ENCODE measurements at regions not wholly inside any gene's neighbourhood (a gene's known extent, or its start where the extent isn't known, plus 50 kb on each side); places are given as distances from the start of the nearest gene placed in this dataset.
"Not testable (repeated sequence)": the region's sequence is repeated elsewhere in the genome, so short reads cannot be mapped to it uniquely, and the experiment has no call there.

DNA sequence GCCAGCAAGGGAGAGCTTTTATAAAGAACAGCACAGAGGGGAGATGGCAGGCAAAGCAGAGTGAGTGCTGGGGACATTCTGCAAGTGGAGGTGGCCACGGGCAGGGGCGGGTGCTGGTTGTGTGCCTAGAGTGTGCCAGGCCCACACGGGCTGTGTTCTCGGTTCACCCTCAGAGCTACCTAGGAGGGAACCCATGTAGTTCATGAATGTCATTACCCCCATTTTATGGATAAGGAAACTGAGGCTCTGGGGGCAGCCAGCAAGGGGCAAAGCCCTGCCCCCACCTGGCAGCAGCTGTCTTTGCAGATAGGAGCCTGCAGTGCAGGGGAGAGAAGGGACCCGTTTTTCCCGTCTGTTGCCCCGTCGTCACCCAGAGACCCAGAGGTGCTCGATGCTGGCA lies 85.2 kb upstream of the NCOR2 start:
- DNase-seq (ENCODE audit: low spot score), result no peak

DNA sequence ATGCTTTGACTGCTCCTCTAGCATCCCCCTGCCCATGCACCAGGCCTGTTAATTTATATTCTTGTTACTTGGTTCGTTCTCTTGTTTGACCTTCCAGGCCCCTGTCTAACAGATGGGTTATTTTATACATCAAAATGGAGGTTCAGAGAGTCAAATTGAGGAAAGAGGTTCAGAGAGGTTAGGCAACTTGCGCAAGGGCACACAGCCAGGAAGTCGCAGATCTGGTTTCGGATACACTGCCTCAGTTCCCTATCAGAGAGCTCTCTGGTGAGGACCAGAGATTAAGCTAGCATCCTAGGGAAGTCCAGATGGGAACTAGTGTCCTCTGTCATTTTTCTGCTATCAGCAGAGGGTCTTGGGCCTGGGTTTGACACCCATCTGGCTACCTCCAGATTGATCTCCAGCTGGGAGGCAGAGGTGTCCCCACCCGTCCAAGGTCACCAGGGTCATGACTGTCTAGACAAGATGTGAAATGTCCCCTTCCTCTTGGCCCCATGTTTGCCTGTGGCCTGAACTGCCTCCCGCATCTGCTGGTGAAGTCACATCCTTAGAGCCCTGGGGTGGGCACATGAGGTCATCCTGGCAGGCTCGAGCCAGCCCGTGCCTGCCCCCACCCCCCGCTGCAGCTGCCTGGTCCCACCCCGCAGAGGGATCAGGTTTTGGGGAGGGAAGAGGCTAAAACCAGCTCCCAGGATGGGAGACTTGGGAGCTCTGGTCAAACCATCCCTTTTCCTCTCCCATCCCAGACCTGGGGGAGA lies 84.3 kb upstream of the NCOR2 start:
- no peak for DNase-seq (ENCODE audit: low spot score)

DNA sequence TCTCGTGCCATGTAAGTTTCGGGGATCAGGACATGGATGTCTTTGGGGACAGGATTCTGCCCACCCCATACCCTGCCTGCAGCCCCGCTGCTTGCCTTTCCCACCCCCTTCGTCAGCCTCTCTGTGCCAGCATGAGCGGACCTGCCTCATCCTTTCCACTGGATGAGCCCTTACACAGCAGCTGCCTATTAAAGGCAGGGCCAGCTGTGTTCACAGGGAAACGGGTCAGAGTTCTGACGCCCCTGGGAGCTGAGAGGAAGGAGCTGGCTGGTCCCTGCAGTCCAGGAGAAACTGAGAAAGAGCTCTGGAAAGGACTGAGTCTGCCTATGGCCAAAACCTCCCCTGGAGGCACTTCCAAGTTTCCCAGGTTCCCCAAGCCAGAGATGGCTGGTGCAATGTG lies 83.5 kb upstream of the NCOR2 start:
- DNase-seq (ENCODE audit: low spot score), result no peak

DNA sequence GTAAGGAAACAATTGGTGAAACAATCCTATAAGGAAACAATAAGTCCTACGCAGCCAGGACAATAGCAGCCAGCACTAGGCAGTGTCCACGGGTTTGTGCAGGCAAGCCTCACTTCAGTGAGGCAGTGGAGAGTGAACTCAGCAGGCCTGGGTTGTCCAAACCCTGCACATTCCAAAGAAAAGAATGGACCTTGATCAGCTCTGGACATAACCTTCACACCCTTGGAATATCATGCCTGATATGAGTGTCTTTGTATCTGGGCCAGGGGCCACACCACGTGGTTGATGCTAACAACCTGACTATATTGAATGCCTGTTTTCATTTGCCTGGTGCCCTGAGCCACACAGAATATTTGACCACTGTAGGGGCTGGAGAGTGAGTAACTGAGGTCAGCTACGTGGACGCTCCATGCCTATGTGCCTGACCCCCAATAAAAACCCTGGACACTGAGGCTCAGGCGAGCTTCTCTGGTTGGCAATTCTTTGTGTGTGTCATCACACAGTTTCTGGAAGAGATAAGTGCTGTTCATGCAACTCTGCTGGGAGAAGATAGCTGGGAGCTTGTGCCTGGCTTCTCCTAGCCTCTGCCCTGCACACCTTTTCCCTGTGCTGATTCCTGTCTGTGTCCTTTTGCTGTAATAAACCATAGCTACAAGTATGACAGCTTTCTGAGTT lies 81.4 kb upstream of the NCOR2 start:
- no peak for DNase-seq (ENCODE audit: low spot score)

DNA sequence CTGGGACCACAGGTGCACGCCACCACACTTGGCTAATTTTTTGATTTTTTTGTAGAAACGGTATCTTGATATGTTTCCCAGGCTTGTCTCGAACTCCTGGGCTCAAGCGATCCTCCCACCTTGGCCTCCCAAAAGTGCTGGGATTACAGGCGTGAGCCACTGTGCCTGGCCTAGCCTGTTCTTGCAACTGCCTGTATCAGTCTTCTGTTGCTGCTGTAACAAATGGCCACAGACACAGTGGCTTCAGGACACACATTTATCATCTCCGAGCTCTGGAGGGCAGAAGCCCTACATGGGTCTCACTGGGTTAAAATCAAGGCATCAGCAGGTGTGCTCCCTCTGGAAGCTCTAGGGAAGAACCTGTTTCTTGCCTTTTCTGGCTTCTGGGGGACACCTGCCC lies 79.9 kb upstream of the NCOR2 start:
- no peak for DNase-seq (ENCODE audit: low spot score)

DNA sequence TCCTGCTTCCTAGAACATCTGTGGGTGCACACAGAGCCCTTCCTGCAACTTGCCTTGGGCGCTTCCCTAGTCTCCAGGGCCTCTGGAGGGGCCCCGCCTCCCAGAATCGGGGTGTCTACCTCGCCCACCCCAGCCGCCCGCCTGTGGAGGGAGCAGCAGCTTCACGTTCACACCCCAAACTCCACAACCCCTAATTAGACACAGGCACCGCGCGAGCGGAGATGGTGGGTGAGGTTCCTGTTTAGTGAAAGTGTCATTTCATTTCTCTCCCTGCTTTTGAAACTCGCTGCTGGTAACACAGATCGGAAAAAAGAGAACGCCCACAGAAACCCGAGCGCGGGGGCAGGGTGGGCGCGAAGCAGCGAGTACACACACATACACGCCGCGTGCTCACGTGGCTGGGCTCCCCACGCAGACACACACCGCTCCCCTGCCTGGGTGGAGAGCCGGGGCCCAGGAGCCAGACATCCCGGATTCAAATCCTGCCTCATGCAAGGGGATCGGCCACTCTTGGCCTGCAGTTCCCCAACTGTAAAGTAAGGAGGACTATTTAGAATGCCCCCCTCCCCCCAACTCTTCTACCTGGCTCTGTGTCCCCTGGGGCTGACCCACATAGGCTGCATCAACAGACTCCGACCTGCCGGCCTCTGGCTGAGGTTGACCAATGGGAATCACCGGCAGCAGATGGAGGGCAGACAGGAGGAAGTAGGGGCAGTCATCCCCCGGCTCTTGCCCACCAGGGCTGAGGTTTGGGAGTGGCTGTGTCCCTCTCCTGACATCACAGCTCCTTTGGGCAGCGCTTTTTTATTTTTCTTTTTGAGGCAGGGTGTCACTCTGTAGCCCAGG lies 79.2 kb upstream of the NCOR2 start:
- no peak for DNase-seq (ENCODE audit: low spot score)

DNA sequence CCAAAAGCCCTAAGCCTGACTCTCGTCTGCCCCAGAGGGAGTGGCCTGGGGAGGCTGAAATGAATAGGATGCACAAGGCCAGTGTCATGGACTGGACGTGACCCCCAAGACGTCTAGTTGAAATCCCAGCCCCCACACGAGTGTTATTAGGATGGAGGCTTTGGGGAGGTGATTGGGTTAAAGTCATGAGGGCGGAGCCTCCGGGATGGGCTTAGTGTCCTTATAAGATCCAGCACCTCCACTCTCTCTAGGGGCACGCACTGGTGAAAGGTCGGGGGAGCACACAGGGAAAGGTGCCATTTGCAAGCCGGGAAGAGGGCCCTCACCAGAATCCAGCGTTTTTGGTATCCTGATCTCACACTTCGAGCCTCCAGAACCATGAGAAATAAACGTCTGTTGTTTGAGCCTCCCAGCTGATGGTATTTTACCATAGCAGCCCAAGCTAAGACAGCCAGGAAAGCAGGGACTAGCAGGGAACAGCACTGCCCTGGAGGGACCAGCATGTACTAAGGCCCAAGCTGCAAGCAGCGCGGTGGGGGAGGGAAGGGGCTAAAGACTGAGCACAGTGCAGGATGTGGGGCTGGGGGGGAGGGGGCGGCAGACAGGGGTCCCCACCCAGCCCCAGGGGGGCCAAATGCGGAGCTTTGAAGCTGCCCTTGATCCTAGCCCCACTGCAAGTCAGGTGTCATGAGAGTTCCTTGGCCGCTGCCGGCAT lies 78.3 kb upstream of the NCOR2 start:
- no peak for DNase-seq (ENCODE audit: low spot score)

DNA sequence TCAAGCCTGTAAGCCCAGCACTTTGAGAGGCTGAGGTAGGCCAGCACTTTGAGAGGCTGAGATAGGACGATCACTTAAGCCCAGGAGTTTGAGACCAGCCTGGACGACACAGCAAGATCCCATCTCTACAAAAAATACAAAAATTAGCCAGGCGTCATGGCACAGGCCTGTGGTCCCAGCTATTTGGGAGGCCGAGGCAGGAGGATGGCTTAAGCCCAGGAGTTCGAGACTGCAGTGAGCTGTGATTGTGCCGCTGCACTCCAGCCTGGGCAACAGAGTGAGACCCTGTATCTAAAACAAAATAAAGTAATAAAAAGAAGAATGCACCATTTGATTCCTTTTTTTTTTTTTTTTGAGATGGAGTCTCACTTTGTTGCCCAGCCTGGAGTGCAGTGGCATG lies 76.4 kb upstream of the NCOR2 start:
- DNase-seq (ENCODE audit: low spot score), result not testable (repeated sequence)

DNA sequence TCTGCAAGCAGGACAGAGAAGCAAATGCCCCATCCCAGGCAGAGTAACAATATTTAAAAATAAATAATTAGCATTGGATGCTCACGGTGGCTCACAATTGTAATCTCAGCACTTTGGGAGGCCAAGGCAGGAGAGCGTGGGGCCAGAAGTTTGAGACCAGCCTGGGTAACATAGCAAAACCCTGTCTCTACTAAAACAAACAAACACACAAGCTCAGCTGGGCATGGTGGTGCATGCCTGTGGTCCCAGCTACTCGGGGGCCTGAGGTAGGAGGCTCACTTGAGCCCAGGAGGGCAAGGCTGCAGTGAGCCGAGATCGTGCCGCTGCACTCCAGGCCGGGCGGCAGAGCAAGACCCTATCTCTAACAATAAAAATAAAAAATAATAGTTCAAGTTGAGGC lies 74.7 kb upstream of the NCOR2 start:
- DNase-seq (ENCODE audit: low spot score), result no peak

DNA sequence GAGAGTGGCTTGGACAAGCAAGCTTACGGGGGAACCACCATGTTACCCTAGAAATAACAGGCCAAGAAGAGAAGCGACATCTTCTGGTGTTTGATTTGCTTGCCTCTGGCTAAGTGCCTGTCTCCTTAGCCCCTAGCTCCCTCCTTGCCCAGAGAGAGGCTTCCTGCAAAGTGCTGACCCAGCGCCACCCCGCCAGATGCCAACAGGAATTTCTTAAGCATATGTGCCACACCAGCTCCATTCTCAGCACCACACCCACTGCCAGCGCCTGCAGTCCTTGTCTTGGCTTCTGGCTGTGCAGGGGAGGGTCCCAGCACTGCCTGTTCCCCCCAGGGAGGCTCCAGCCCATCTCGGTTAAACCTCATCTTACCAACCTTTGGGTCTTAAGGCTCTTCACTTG lies 74.2 kb upstream of the NCOR2 start:
- DNase-seq (ENCODE audit: low spot score), result no peak

DNA sequence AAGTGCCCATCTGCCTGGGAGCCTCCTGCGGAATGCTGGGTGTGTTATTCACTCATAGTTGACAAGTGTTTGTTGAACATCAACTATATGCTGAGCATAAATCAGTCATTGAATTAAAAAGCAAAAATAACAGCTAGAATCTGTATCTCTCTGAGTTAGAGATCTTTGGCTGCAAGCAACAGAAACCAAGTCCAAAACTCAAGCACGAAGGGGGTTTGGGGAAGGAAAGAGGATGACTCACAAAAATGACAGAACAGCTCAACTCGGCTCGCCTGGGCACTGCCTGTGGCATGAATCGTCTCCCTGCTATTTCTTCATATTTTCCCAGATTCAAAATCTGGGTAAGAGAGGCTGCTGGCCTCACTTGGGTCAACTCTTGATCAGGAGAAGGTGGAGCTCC lies 72.6 kb upstream of the NCOR2 start:
- DNase-seq (ENCODE audit: low spot score), result peak; percentile 65

DNA sequence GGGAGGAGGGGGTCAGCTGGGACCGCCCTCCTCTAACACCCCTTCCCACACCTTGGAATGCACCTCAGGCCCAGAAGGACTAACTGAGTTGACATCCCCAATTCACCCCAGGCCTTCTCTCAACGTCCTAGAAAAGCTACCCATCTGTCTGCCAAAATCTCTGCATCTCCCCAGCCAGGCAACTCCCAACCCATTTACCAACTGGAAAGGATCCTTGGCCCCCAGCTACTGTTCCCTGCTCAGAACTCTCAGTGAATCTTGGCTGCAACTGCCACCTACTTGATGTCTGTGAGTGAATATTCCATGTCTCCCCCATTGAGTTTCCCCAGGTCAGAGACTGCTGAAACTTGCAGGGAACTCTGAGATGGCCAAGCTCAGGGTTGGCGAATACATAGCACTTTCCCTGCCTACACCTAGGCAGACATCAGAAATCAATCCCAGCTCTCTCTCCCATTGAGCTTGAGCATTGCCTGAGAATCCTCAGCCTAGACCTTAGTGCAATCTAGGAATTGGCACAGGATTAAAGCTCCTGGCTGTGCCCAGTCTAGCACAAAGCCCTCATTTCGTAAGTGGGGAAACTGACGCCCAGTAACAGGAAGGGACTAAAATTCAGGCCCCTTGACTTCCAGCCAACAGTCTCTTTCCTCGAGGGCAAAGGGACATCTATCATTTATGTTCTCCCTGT lies 71.9 kb upstream of the NCOR2 start:
- DNase-seq (ENCODE audit: low spot score), result no peak

DNA sequence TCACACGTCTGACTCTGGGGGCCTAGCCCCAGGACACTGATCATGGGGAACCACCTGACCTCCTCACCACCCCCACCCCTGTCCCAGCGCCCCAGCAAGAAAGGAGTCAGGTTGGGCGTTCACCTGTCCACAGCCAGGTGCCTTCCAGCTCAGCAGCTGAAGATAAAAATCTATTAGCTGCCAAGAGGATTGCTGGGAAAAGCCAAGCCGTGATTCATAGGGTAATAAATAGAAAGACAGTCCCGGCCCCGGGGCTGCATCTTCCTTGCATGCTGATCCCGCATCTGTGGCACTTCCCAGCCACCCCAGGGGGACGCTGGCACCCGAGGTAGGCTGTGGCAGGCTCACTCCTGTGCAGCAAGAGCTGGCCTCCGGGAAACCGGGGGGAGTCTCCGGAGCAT lies 70.2 kb upstream of the NCOR2 start:
- no peak for DNase-seq (ENCODE audit: low spot score)

DNA sequence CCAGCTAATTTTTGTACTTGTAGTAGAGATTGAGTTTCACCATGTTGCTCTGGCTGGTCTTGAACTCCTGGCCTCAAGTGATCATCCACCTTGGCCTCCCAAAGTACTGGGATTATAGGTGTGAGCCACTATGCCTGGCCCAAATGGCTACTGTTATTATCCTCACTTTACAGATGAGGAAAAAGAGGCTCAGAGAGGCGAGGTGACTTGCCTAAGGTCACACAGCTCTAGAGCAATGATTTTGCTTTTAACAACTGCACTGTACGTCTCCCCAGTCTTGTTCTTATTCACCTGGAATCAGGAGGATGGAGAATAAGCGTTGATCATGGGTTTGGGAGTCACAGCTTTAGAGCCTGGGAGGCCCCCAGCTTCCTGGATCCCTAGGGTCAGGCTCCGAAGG lies 69.8 kb upstream of the NCOR2 start:
- DNase-seq (ENCODE audit: low spot score), result no peak

DNA sequence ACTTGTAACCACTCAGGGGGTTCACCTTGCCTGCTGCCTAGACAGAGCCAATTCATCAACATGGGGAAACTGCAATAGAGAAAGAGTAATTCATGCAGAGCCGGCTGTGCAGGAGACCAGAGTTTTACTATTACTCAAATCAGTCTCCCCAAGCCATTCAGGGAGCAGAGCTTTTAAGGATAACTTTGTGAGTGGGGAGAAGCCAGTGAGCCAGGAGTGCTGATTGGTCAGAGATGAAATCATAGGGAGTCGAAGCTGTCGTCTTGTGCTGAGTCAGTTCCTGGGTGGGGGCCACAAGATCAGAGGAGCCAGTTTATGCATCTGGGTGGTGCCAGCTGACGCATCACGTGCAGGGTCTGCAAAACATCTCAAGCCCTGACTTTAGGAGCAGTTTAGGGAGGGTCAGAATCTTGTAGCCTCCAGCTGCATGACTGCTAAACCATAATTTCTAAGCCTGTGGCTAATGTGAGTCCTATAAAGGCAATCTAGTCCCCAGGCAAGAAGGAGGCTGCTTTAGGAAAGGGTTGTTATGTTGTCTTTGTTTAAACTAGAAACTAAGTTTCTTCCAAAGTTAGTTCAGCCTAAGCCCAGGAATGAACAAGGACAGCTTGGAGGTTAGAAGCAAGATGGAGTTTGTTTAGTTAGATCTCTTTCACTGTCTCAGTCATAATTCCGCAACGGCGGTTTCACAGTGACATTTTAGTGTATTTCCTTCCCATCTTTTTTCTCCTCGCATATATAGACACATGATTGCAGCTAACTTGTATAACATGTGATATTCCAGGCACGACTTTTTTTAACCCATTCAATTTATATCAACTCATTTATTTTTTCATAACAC lies 68.9 kb upstream of the NCOR2 start:
- no peak for DNase-seq (ENCODE audit: low spot score)

DNA sequence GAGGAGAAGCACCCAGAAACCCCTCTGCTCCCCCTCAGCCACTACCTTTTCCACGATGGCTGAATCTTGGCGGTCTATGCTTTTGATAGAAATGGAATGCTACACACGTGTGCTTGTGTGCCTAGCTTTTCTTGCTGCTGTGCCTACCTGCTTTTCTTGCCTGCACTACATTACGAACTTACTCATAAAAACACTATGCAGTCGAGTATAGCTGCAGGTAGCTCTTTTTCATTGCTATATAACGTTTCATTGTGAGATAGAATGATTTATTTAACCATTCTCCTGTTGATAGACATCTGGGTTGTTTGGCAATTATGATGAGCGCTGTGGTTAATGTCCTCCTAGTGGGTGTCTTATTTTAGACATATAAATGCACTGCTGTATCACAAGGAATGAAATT lies 67.9 kb upstream of the NCOR2 start:
- no peak for DNase-seq (ENCODE audit: low spot score)

DNA sequence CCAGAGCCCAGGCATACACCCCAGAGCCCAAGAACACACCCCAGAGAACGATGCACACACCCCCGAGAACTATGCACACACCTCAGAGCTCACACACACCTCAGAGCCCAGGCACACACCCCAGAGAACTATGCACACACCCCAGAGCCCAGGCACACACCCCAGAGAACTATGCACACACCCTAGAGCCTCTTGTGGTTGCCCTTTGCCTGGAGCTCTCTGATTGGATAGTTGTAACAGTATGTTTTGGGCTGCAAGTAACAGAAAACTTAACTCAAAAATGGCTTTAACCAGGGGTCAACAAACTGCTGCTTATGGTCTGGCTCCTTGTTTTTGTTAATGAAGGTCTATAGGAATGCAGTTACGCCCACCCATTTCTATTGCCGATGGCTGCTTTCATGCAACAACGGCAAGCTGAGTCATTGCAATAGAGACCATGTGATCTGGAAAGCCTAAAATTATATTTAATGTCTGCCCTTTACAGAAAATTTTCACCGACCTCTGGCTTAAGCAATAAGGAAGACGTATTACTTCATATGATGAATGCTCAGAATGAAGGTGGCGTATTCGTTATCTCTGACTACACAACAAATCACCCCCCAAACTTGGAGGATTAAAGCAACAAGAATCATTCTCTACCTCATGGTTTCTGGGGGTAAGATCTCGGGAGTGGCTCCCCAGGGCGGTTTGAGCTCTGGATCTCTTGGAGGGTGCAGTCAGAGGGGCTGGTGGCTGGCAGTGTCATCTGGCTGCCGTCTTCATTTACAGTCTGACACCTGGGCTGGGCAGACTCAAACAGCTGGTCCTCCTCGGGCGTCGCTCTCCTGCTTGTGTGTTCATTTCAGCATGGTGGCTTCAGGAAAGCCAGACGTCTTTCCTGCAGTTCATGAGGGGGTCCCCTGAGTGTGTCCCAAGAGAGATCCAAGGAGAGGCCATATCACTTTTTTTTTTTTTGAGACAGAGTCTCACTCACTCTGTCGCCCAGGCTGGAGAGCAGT lies 66.3 kb upstream of the NCOR2 start:
- peak; percentile 42 for DNase-seq (ENCODE audit: low spot score)

DNA sequence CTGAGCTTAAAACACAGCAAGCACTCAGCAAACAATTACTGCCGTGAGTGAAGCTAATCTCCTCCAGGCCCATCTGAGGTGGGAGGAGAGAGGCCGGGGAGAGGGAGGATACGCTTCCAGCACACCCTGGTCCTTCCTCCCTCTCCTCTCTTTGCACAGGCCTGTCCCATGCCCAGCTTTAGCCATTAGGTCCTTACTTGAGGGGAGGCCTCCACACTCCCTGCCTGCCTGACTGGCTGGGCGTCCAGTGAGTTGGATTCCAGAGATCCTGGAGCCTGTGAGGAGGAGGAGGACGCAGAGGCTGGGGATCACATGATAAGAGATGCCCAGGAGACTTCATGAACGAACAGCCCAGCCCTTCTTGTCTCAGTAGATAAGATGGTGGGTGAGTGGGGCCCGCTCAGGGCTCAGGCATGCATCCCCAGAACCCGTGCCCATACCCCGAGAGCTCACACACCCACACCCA lies 65.1 kb upstream of the NCOR2 start:
- DNase-seq (ENCODE audit: low spot score), result no peak

DNA sequence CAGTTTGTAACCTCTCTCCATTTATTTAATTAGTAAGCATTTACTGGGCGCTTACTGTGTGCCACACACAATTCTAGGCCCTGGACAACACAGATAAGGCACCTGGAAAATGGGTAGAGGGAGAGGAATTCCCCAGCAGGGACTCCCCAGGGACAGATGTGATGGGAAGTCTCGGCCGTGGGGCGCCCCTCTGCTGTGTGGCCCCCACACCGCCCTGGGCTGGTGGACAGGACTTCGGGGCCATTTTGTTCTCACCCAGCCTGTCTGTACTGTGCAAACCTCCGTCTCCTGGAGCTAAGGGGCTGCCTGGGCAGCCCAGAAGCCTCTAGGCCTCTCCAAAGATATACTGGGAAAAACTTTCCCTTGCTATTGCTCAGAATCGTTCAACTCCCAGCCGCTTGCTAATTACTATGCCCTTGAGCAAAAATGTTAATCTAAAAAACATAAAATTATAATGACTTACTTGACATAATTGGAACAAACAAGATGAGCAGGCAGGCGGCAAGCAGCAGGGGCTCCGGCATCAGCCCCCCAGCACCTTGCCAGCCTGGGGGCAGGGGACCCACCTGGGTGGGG lies 64.4 kb upstream of the NCOR2 start:
- DNase-seq (ENCODE audit: low spot score), result no peak
